ENCODE measurements at regions not wholly inside any gene's neighbourhood (a gene's known extent, or its start where the extent isn't known, plus 50 kb on each side); places are given as distances from the start of the nearest gene placed in this dataset.

DNA sequence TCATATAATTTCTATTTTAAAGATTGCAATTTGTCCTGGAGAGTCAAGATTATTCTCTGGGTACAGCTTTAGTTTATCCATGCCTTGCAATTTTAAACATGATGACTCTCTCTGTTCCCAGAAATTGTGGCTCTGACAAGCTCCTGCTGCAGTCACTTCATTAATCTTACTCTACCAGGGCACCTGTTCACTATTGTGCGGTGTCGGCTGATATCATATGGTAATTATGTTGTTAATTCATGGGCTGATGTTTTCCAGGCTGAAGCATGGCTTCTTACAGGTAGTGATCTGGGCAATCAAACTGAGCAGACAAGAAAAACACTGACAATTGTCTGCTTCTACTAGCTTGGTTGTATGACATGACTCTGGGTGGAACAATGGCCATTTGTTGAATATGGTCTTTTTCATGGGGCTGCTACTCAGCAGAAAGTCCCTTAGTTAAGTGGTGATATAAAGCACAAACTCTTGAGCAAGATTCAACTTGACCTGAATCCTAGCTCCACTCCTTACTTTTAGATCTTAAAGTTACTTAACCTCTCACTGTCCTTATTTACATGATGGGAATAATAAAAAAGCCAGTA lies 230.7 kb downstream of the FAT3 start:
- FAIRE-seq = no peak
- dilution Hi-C loops (cut with MboI; ENCODE audit: extremely low pct_ligation_motif_present, low sequenced_read_pairs) = no loop called here
- no peak overlapping the region for H3K4me2 ChIP-seq (ENCODE audit: control insufficient read depth, extremely low read depth, insufficient read depth, low read depth, low read length)

GRCh38 chr11:92457250-92457649 lies 232.6 kb downstream of the FAT3 start:
- H3K9ac ChIP-seq (ENCODE audit: control insufficient read depth, extremely low read depth, insufficient read depth, low read length) = no peak overlapping the region
- FAIRE-seq (no peak), DNase-seq (ENCODE audit: low read depth, low spot score) (no peak)
- H4K20me1 ChIP-seq (ENCODE audit: control insufficient read depth, extremely low read depth, insufficient read depth, low read length) = no peaks in the 10 kb centered on the region
- H2AFZ ChIP-seq (ENCODE audit: control insufficient read depth, low read length) = no peak overlapping the region
- no peaks in the 10 kb centered on the region for H3K4me1 ChIP-seq (ENCODE audit: control insufficient read depth, extremely low read depth, insufficient read depth, low read length)
- H3K9me1 ChIP-seq (ENCODE audit: control insufficient read depth, extremely low read depth, insufficient read depth, low read length) = no peaks in the 10 kb centered on the region
- H3K9me3 ChIP-seq (ENCODE audit: control insufficient read depth, low read depth, low read length) = no peaks in the 10 kb centered on the region
- dilution Hi-C loops (cut with MboI; ENCODE audit: extremely low pct_ligation_motif_present, low sequenced_read_pairs) = no loop called here
- no peaks in the 10 kb centered on the region for H3K36me3 ChIP-seq (ENCODE audit: control insufficient read depth in 2 of 2, extremely low read depth in 1 of 2, insufficient read depth in 2 of 2, low read length in 2 of 2)
- no peak overlapping the region for H3K4me2 ChIP-seq (ENCODE audit: control insufficient read depth, extremely low read depth, insufficient read depth, low read depth, low read length)
- H3K27ac ChIP-seq (ENCODE audit: control insufficient read depth, insufficient read depth, low read length) = no peak overlapping the region
- no peak overlapping the region for H3K4me3 ChIP-seq (ENCODE audit: control insufficient read depth in 2 of 3, extremely low read depth in 1 of 3, insufficient read depth in 2 of 3, low read depth in 1 of 3, low read length in 3 of 3)
- no peak for TF ChIP-seq CTCF (optimal IDR thresholded peaks at IDR 0.05 in 1 of 3, IDR thresholded peaks at IDR 0.05 in 1 of 3, conservative IDR thresholded peaks at IDR 0.05 in 1 of 3; ENCODE audit: extremely low read depth in 1 of 3, insufficient read depth in 2 of 3, low read length in 3 of 3)
- no peak for TF ChIP-seq EZH2 (IDR thresholded peaks at IDR 0.05; ENCODE audit: low read length)
- H3K27me3 ChIP-seq (ENCODE audit: control insufficient read depth, extremely low read depth, insufficient read depth, low read length) = no peaks in the 10 kb centered on the region
- H3K79me2 ChIP-seq (ENCODE audit: control insufficient read depth, insufficient read depth, low read length) = no peaks in the 10 kb centered on the region

More for the DNA sequence above, 230.7 kb downstream of the FAT3 start:
- TF ChIP-seq EZH2 (IDR thresholded peaks at IDR 0.05; ENCODE audit: low read length) (no peak), CTCF (optimal IDR thresholded peaks at IDR 0.05 in 1 of 3, IDR thresholded peaks at IDR 0.05 in 1 of 3, conservative IDR thresholded peaks at IDR 0.05 in 1 of 3; ENCODE audit: extremely low read depth in 1 of 3, insufficient read depth in 2 of 3, low read length in 3 of 3) (no peak)
- no peak overlapping the region for H2AFZ ChIP-seq (ENCODE audit: control insufficient read depth, low read length)
- H3K9me3 ChIP-seq (ENCODE audit: control insufficient read depth, low read depth, low read length) = no peaks in the 10 kb centered on the region
- no peaks in the 10 kb centered on the region for H3K4me1 ChIP-seq (ENCODE audit: control insufficient read depth, extremely low read depth, insufficient read depth, low read length)
- H3K9ac ChIP-seq (ENCODE audit: control insufficient read depth, extremely low read depth, insufficient read depth, low read length) = no peak overlapping the region
- H4K20me1 ChIP-seq (ENCODE audit: control insufficient read depth, extremely low read depth, insufficient read depth, low read length) = no peaks in the 10 kb centered on the region
- H3K9me1 ChIP-seq (ENCODE audit: control insufficient read depth, extremely low read depth, insufficient read depth, low read length) = no peaks in the 10 kb centered on the region
- no peaks in the 10 kb centered on the region for H3K79me2 ChIP-seq (ENCODE audit: control insufficient read depth, insufficient read depth, low read length)
- no peaks in the 10 kb centered on the region for H3K27me3 ChIP-seq (ENCODE audit: control insufficient read depth, extremely low read depth, insufficient read depth, low read length)
- no peak overlapping the region for H3K27ac ChIP-seq (ENCODE audit: control insufficient read depth, insufficient read depth, low read length)
- H3K36me3 ChIP-seq (ENCODE audit: control insufficient read depth in 2 of 2, extremely low read depth in 1 of 2, insufficient read depth in 2 of 2, low read length in 2 of 2) = no peaks in the 10 kb centered on the region
- DNase-seq (ENCODE audit: low read depth, low spot score) = no peak
- no peak overlapping the region for H3K4me3 ChIP-seq (ENCODE audit: control insufficient read depth in 2 of 3, extremely low read depth in 1 of 3, insufficient read depth in 2 of 3, low read depth in 1 of 3, low read length in 3 of 3)

Data from keratinocyte (primary cell).